ENCODE measurements at regions not wholly inside any gene's neighbourhood (a gene's known extent, or its start where the extent isn't known, plus 50 kb on each side); places are given as distances from the start of the nearest gene placed in this dataset.

DNA sequence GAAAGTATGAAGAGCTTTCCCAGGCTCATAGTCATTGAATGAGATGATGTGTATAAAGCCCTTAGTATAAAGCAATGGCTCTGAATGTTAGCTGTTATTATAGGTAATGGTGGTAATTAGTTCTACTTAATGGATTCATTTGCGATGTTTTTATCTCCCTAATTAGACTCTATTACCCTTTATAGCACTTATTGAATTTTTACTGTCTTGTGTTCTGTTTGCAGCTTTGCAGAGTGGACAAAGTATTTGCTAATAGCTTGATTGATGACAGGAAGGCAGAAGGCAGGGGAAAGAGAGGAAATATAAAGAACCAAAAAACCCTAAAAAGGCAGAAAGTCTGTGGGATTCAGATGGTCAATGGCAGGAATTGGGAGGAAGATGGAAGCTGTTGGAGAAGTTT, 524.4 kb upstream of the SPRY2 start:
- TF ChIP-seq, protein P1, sequence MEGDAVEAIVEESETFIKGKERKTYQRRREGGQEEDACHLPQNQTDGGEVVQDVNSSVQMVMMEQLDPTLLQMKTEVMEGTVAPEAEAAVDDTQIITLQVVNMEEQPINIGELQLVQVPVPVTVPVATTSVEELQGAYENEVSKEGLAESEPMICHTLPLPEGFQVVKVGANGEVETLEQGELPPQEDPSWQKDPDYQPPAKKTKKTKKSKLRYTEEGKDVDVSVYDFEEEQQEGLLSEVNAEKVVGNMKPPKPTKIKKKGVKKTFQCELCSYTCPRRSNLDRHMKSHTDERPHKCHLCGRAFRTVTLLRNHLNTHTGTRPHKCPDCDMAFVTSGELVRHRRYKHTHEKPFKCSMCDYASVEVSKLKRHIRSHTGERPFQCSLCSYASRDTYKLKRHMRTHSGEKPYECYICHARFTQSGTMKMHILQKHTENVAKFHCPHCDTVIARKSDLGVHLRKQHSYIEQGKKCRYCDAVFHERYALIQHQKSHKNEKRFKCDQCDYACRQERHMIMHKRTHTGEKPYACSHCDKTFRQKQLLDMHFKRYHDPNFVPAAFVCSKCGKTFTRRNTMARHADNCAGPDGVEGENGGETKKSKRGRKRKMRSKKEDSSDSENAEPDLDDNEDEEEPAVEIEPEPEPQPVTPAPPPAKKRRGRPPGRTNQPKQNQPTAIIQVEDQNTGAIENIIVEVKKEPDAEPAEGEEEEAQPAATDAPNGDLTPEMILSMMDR (IDR thresholded peaks at IDR 0.05; ENCODE audit: low read depth, low read length, missing input control): no peak
- TF ChIP-seq, protein P2, sequence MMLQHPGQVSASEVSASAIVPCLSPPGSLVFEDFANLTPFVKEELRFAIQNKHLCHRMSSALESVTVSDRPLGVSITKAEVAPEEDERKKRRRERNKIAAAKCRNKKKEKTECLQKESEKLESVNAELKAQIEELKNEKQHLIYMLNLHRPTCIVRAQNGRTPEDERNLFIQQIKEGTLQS (IDR thresholded peaks at IDR 0.05): no peak
- no peak for TF ChIP-seq YY1 (IDR thresholded peaks at IDR 0.05)
- TF ChIP-seq, protein P3, sequence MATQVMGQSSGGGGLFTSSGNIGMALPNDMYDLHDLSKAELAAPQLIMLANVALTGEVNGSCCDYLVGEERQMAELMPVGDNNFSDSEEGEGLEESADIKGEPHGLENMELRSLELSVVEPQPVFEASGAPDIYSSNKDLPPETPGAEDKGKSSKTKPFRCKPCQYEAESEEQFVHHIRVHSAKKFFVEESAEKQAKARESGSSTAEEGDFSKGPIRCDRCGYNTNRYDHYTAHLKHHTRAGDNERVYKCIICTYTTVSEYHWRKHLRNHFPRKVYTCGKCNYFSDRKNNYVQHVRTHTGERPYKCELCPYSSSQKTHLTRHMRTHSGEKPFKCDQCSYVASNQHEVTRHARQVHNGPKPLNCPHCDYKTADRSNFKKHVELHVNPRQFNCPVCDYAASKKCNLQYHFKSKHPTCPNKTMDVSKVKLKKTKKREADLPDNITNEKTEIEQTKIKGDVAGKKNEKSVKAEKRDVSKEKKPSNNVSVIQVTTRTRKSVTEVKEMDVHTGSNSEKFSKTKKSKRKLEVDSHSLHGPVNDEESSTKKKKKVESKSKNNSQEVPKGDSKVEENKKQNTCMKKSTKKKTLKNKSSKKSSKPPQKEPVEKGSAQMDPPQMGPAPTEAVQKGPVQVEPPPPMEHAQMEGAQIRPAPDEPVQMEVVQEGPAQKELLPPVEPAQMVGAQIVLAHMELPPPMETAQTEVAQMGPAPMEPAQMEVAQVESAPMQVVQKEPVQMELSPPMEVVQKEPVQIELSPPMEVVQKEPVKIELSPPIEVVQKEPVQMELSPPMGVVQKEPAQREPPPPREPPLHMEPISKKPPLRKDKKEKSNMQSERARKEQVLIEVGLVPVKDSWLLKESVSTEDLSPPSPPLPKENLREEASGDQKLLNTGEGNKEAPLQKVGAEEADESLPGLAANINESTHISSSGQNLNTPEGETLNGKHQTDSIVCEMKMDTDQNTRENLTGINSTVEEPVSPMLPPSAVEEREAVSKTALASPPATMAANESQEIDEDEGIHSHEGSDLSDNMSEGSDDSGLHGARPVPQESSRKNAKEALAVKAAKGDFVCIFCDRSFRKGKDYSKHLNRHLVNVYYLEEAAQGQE (IDR thresholded peaks at IDR 0.05): no peak
- no peak for TF ChIP-seq JUND (IDR thresholded peaks at IDR 0.05)
- TF ChIP-seq, protein P4, sequence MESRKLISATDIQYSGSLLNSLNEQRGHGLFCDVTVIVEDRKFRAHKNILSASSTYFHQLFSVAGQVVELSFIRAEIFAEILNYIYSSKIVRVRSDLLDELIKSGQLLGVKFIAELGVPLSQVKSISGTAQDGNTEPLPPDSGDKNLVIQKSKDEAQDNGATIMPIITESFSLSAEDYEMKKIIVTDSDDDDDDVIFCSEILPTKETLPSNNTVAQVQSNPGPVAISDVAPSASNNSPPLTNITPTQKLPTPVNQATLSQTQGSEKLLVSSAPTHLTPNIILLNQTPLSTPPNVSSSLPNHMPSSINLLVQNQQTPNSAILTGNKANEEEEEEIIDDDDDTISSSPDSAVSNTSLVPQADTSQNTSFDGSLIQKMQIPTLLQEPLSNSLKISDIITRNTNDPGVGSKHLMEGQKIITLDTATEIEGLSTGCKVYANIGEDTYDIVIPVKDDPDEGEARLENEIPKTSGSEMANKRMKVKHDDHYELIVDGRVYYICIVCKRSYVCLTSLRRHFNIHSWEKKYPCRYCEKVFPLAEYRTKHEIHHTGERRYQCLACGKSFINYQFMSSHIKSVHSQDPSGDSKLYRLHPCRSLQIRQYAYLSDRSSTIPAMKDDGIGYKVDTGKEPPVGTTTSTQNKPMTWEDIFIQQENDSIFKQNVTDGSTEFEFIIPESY (IDR thresholded peaks at IDR 0.05): no peak
- TF ChIP-seq TAF1 (conservative IDR thresholded peaks at IDR 0.05): no peak
- TF ChIP-seq, protein P5, sequence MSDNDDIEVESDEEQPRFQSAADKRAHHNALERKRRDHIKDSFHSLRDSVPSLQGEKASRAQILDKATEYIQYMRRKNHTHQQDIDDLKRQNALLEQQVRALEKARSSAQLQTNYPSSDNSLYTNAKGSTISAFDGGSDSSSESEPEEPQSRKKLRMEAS (IDR thresholded peaks at IDR 0.05): no peak
